ENCODE measurements at regions not wholly inside any gene's neighbourhood (a gene's known extent, or its start where the extent isn't known, plus 50 kb on each side); places are given as distances from the start of the nearest gene placed in this dataset.

GRCh38 chr12:127760357-127760756, 506.6 kb upstream of the TMEM132C start:
- DNase-seq (no peak), ATAC-seq (ENCODE audit: low read depth) (no peak)
- no peak overlapping the region for H3K4me3 ChIP-seq (ENCODE audit: control extremely low read depth in 1 of 5, extremely low read depth in 1 of 5, insufficient read depth in 1 of 5, low read depth in 2 of 5, low read length in 4 of 5)
- no peaks in the 10 kb centered on the region for H3K79me2 ChIP-seq (ENCODE audit: control insufficient read depth, insufficient read depth, low read length)
- no peaks in the 10 kb centered on the region for H3K27me3 ChIP-seq (replicated peaks in 1 of 4; ENCODE audit: control extremely low read depth in 1 of 4, control insufficient read depth in 3 of 4, insufficient read depth in 4 of 4, low read length in 3 of 4)
- no peak overlapping the region for H2AFZ ChIP-seq (ENCODE audit: insufficient read depth, low read depth, low read length, poor library complexity, severe bottlenecking)
- Mint-ChIP-seq H3K27me3 (no peaks in the 10 kb centered on the region), H3K9me3 (ENCODE audit: insufficient read depth) (peaks cover 13% of the 10 kb centered on the region), H3K4me3 (no peak overlapping the region), H3K27ac (no peak overlapping the region), H3K4me1 (no peaks in the 10 kb centered on the region)
- H3K9ac ChIP-seq (ENCODE audit: low read length) = no peak overlapping the region
- TF ChIP-seq EZH2 (IDR thresholded peaks at IDR 0.05; ENCODE audit: borderline replicate concordance, insufficient read depth, low read depth, low read length, poor library complexity, severe bottlenecking) (no peak), CTCF (IDR thresholded peaks at IDR 0.05) (no peak)
- H4K20me1 ChIP-seq (ENCODE audit: control insufficient read depth, insufficient read depth, low read length, poor library complexity, severe bottlenecking) = no peaks in the 10 kb centered on the region
- 99% methylated on average over 8 of the region's 14 CpGs for WGBS (ENCODE audit: insufficient coverage)
- peaks cover 0 to 13% (median 0%) of the 10 kb centered on the region in 3 donors for H3K9me3 ChIP-seq (ENCODE audit: control extremely low read depth in 1 of 3, control insufficient read depth in 2 of 3, insufficient read depth in 1 of 3, low read length in 2 of 3)
- intact Hi-C loops (cut with micrococcal nuclease) = no loop called here
- H3K36me3 ChIP-seq (replicated peaks in 1 of 2; ENCODE audit: control extremely low read depth in 1 of 2, control insufficient read depth in 1 of 2, extremely low read depth in 1 of 2, insufficient read depth in 2 of 2, low read length in 1 of 2) = no peaks in the 10 kb centered on the region
- H3K4me2 ChIP-seq (replicated peaks; ENCODE audit: low read depth, low read length, poor library complexity, severe bottlenecking) = no peak overlapping the region
- H3K27ac ChIP-seq (ENCODE audit: low read length in 2 of 2) = no peak overlapping the region
- ChIA-PET POLR2A (no interaction called here), CTCF (no interaction called here)
- no peaks in the 10 kb centered on the region for H3K4me1 ChIP-seq (ENCODE audit: control insufficient read depth in 2 of 2, insufficient read depth in 2 of 2, low read length in 2 of 2)

GRCh38 chr12:127760996-127761395, 506.0 kb upstream of the TMEM132C start:
- DNase-seq (no peak), ATAC-seq (ENCODE audit: low read depth) (no peak)
- no peaks in the 10 kb centered on the region for H3K4me1 ChIP-seq (ENCODE audit: control insufficient read depth in 2 of 2, insufficient read depth in 2 of 2, low read length in 2 of 2)
- H3K27me3 ChIP-seq (replicated peaks in 1 of 4; ENCODE audit: control extremely low read depth in 1 of 4, control insufficient read depth in 3 of 4, insufficient read depth in 4 of 4, low read length in 3 of 4) = no peaks in the 10 kb centered on the region
- 96% methylated on average over 22 of the region's 22 CpGs for WGBS (ENCODE audit: insufficient coverage)
- no peak overlapping the region for H3K4me3 ChIP-seq (ENCODE audit: control extremely low read depth in 1 of 5, extremely low read depth in 1 of 5, insufficient read depth in 1 of 5, low read depth in 2 of 5, low read length in 4 of 5)
- Mint-ChIP-seq H3K4me3 (no peak overlapping the region), H3K27me3 (no peaks in the 10 kb centered on the region), H3K9me3 (ENCODE audit: insufficient read depth) (peaks cover 13% of the 10 kb centered on the region), H3K27ac (no peak overlapping the region), H3K4me1 (no peaks in the 10 kb centered on the region)
- intact Hi-C loops (cut with micrococcal nuclease) = no loop called here
- no peak for TF ChIP-seq CTCF (IDR thresholded peaks at IDR 0.05)
- TF ChIP-seq EZH2 (IDR thresholded peaks at IDR 0.05; ENCODE audit: borderline replicate concordance, insufficient read depth, low read depth, low read length, poor library complexity, severe bottlenecking) = no peak
- H3K4me2 ChIP-seq (replicated peaks; ENCODE audit: low read depth, low read length, poor library complexity, severe bottlenecking) = no peak overlapping the region
- ChIA-PET CTCF (no interaction called here), POLR2A (no interaction called here)
- H3K9me3 ChIP-seq (ENCODE audit: control extremely low read depth in 1 of 3, control insufficient read depth in 2 of 3, insufficient read depth in 1 of 3, low read length in 2 of 3) = peaks cover 0 to 13% (median 0%) of the 10 kb centered on the region in 3 donors
- no peaks in the 10 kb centered on the region for H3K36me3 ChIP-seq (replicated peaks in 1 of 2; ENCODE audit: control extremely low read depth in 1 of 2, control insufficient read depth in 1 of 2, extremely low read depth in 1 of 2, insufficient read depth in 2 of 2, low read length in 1 of 2)
- no peak overlapping the region for H3K27ac ChIP-seq (ENCODE audit: low read length in 2 of 2)
- no peaks in the 10 kb centered on the region for H4K20me1 ChIP-seq (ENCODE audit: control insufficient read depth, insufficient read depth, low read length, poor library complexity, severe bottlenecking)
- no peak overlapping the region for H3K9ac ChIP-seq (ENCODE audit: low read length)
- no peak overlapping the region for H2AFZ ChIP-seq (ENCODE audit: insufficient read depth, low read depth, low read length, poor library complexity, severe bottlenecking)
- no peaks in the 10 kb centered on the region for H3K79me2 ChIP-seq (ENCODE audit: control insufficient read depth, insufficient read depth, low read length)

Data from B cell (primary cell).